Keratinocyte (primary cell): ENCODE measurements at regions not wholly inside any gene's neighbourhood (a gene's known extent, or its start where the extent isn't known, plus 50 kb on each side); places are given as distances from the start of the nearest gene placed in this dataset.

ENCODE experiments used
- DNase-seq: peaks from one replicate; pipeline ENCODE4 v3.0.0-alpha.2; 2011; ENCODE audit warnings: low read depth, missing footprints, low spot score
- FAIRE-seq: peaks from 2 replicates; lab custom pipeline; 2011; peaks lifted over from hg19 to GRCh38; lab: Jason Lieb, UNC
- H2AFZ ChIP-seq: 2 replicates; pipeline ENCODE4 v1.6.0; 2012; ENCODE audit warnings: low read length, control low read depth, inconsistent platforms; ENCODE audit not compliant: control insufficient read depth
- H3K27ac ChIP-seq: 2 replicates; pipeline ENCODE4 v1.5.1; 2011; ENCODE audit warnings: low read length; ENCODE audit not compliant: control insufficient read depth, insufficient read depth
- H3K27me3 ChIP-seq: 3 replicates; pipeline ENCODE4 v1.6.0; 2011; ENCODE audit warnings: low read length; ENCODE audit not compliant: control insufficient read depth, insufficient read depth; ENCODE audit errors: extremely low read depth
- H3K36me3 ChIP-seq, 2 experiments: 2 replicates in 1 of 2; 3 replicates in 1 of 2; pipeline ENCODE4 v1.5.1; 2011; ENCODE audit warnings: low read length in 2 of 2, mild to moderate bottlenecking in 1 of 2; ENCODE audit not compliant: control insufficient read depth in 2 of 2, insufficient read depth in 2 of 2; ENCODE audit errors: extremely low read depth in 1 of 2
- H3K4me1 ChIP-seq: 3 replicates; pipeline ENCODE4 v1.5.1; 2011; ENCODE audit warnings: low read length; ENCODE audit not compliant: control insufficient read depth, insufficient read depth; ENCODE audit errors: extremely low read depth
- H3K4me2 ChIP-seq: 3 replicates; pipeline ENCODE4 v1.6.0; 2011; ENCODE audit warnings: low read depth, low read length; ENCODE audit not compliant: control insufficient read depth, insufficient read depth; ENCODE audit errors: extremely low read depth
- H3K4me3 ChIP-seq, 3 experiments: fragments of 200-600 bp in 1 of 3; sonication (generic) in 1 of 3; 2 replicates in 2 of 3; 3 replicates in 1 of 3; pipeline ENCODE4 v1.5.1; 2011 to 2016; ENCODE audit warnings: low read length in 3 of 3, mild to moderate bottlenecking in 3 of 3, control low read depth in 2 of 3, inconsistent platforms in 1 of 3, low read depth in 1 of 3, mixed read lengths in 1 of 3, mixed run types in 1 of 3, moderate library complexity in 1 of 3; ENCODE audit not compliant: control insufficient read depth in 2 of 3, insufficient read depth in 2 of 3; ENCODE audit errors: extremely low read depth in 1 of 3
- H3K79me2 ChIP-seq: 2 replicates; pipeline ENCODE4 v1.6.0; 2012; ENCODE audit warnings: low read length; ENCODE audit not compliant: control insufficient read depth, insufficient read depth
- H3K9ac ChIP-seq: 3 replicates; pipeline ENCODE4 v1.6.0; 2011; ENCODE audit warnings: low read length; ENCODE audit not compliant: control insufficient read depth, insufficient read depth; ENCODE audit errors: extremely low read depth
- H3K9me1 ChIP-seq: 3 replicates; pipeline ENCODE4 v1.6.0; 2011; ENCODE audit warnings: low read length; ENCODE audit not compliant: control insufficient read depth, insufficient read depth; ENCODE audit errors: extremely low read depth
- H3K9me3 ChIP-seq: 2 replicates; pipeline ENCODE4 v1.5.1; 2012; ENCODE audit warnings: low read depth, low read length; ENCODE audit not compliant: control insufficient read depth
- H4K20me1 ChIP-seq: 3 replicates; pipeline ENCODE4 v1.6.0; 2011; ENCODE audit warnings: low read length; ENCODE audit not compliant: control insufficient read depth, insufficient read depth; ENCODE audit errors: extremely low read depth
- CTCF ChIP-seq, 3 experiments: IDR thresholded peaks in 1 of 3; conservative IDR thresholded peaks in 1 of 3; optimal IDR thresholded peaks in 1 of 3; 2 replicates in 2 of 3; 3 replicates in 1 of 3; pipeline versions ENCODE3 to v1.5.1; 2011; ENCODE audit warnings: low read length in 3 of 3, mild to moderate bottlenecking in 3 of 3, moderate library complexity in 2 of 3, control low read depth in 1 of 3, inconsistent platforms in 1 of 3; ENCODE audit not compliant: insufficient read depth in 2 of 3; ENCODE audit errors: extremely low read depth in 1 of 3
- EZH2 ChIP-seq: IDR thresholded peaks from one replicate; pipeline ENCODE4 v1.6.1; 2012; ENCODE audit warnings: inconsistent platforms, mild to moderate bottlenecking, low read length, moderate library complexity
- dilution Hi-C: fragments of 300-500 bp; cut with MboI; formaldehyde crosslinking; loops from one replicate; pipeline ENCODE4 v1.7.0; 2020; ENCODE audit warnings: low sequenced_read_pairs; ENCODE audit not compliant: extremely low pct_ligation_motif_present

GRCh38 chr15:87083201-87083600, 1003.5 kb downstream of the AGBL1 start:
- Histone ChIP-seq H3K4me2 (no peak overlapping the region), H3K9me3 (no peaks in the 10 kb centered on the region), H3K79me2 (no peaks in the 10 kb centered on the region), H3K4me1 (no peaks in the 10 kb centered on the region), H3K9me1 (no peaks in the 10 kb centered on the region), H3K27ac (no peak overlapping the region), H3K36me3 (no peaks in the 10 kb centered on the region), H3K9ac (no peak overlapping the region), H3K4me3 (no peak overlapping the region), H4K20me1 (no peaks in the 10 kb centered on the region), H3K27me3 (no peaks in the 10 kb centered on the region), H2AFZ (no peak overlapping the region)
- dilution Hi-C loops = no loop called here
- DNase-seq = no peak
- FAIRE-seq = no peak
- TF ChIP-seq CTCF (optimal IDR thresholded peaks at IDR 0.05 in 1 of 3, IDR thresholded peaks at IDR 0.05 in 1 of 3, conservative IDR thresholded peaks at IDR 0.05 in 1 of 3; ENCODE audit: extremely low read depth in 1 of 3, insufficient read depth in 2 of 3, low read length in 3 of 3) (no peak), EZH2 (no peak)

GRCh38 chr15:87082581-87082980, 1002.9 kb downstream of the AGBL1 start:
- DNase-seq (no peak), FAIRE-seq (no peak)
- Histone ChIP-seq H3K9ac (no peak overlapping the region), H3K36me3 (no peaks in the 10 kb centered on the region), H3K4me2 (no peak overlapping the region), H3K9me3 (no peaks in the 10 kb centered on the region), H3K27ac (no peak overlapping the region), H3K4me3 (no peak overlapping the region), H3K79me2 (no peaks in the 10 kb centered on the region), H4K20me1 (no peaks in the 10 kb centered on the region), H3K4me1 (no peaks in the 10 kb centered on the region), H2AFZ (no peak overlapping the region), H3K27me3 (no peaks in the 10 kb centered on the region), H3K9me1 (no peaks in the 10 kb centered on the region)
- TF ChIP-seq CTCF (optimal IDR thresholded peaks at IDR 0.05 in 1 of 3, IDR thresholded peaks at IDR 0.05 in 1 of 3, conservative IDR thresholded peaks at IDR 0.05 in 1 of 3; ENCODE audit: extremely low read depth in 1 of 3, insufficient read depth in 2 of 3, low read length in 3 of 3) (no peak), EZH2 (no peak)
- dilution Hi-C loops = no loop called here
